Stomach smooth muscle (tissue), 2 donors: ENCODE measurements at regions not wholly inside any gene's neighbourhood (a gene's known extent, or its start where the extent isn't known, plus 50 kb on each side); places are given as distances from the start of the nearest gene placed in this dataset.

Experiments
- H3K27ac ChIP-seq: one replicate; pipeline ENCODE4 v1.7.0; 2013; ENCODE audit warnings: mild to moderate bottlenecking, low read length, inconsistent platforms
- H3K27me3 ChIP-seq, 2 donors: one replicate each; pipeline ENCODE4 v1.7.0; 2013; ENCODE audit warnings: low read length in 2 of 2; ENCODE audit not compliant: insufficient read depth in 2 of 2, control insufficient read depth in 1 of 2
- H3K36me3 ChIP-seq, 2 donors: one replicate each; pipeline ENCODE4 v1.7.0; 2013; ENCODE audit warnings: low read length in 2 of 2; ENCODE audit not compliant: control insufficient read depth in 2 of 2, insufficient read depth in 2 of 2
- H3K4me1 ChIP-seq: one replicate; pipeline ENCODE4 v1.7.0; 2013; ENCODE audit warnings: low read length; ENCODE audit not compliant: control insufficient read depth, insufficient read depth
- H3K4me3 ChIP-seq, 2 donors: one replicate each; pipeline ENCODE4 v1.7.0; 2013; ENCODE audit warnings: low read length in 2 of 2
- H3K9ac ChIP-seq, 2 donors: one replicate each; pipeline ENCODE4 v1.7.0; 2013; ENCODE audit warnings: low read length in 2 of 2, mild to moderate bottlenecking in 1 of 2
- H3K9me3 ChIP-seq, 2 donors: one replicate each; pipeline ENCODE4 v1.7.0; 2013; ENCODE audit warnings: low read length in 2 of 2; ENCODE audit not compliant: control insufficient read depth in 2 of 2
- donor health status: healthy.
- donor health status: Pancreatic carcinoma.

DNA sequence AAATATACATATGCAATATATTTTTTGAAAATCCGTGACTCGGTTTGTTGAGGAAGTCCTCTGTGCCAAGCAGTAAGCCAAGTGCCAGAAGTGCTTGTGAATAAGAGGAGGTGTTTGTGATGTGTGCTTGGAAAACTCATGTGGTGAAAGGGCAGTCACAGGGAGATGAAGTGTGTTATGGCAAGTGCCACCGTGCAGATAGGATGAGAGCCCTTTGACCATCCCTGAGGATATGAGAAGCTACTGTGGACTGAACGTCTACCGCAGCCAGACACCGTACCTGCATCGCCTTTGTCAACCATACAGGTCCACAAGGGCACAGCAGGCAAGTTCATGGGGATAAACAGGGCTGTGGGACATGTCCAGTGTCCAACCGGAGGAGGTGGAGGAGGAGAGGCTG is 288.9 kb upstream of the MYT1L start:
- Histone ChIP-seq H3K4me1 (no peaks in the 10 kb centered on the region), H3K36me3 (no peaks in the 10 kb centered on the region), H3K9ac (no peak overlapping the region)

DNA sequence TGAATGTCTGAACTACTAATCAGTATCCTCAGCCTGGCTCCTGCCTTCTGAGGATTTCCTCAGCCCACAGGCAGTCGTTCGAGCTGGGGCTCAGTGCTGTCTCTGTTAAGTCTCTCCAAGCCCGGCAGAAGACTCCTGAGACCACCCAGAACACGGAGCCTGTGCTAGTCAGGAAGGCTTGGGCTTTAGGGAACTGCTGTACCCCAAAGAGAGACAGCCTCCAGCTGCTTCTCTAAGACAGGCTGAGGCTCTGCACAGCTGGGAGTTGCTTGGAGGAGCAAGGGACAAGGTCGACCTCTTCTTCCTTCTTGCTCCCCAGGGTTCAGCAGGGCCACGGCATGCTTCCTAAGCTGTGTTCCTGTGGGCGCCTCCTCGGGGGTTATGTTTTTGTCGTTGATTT is 283.4 kb upstream of the MYT1L start:
- Histone ChIP-seq H3K36me3 (no peaks in the 10 kb centered on the region), H3K27ac (no peak overlapping the region), H3K9me3 (peaks cover 0 to 3% of the 10 kb centered on the region in 2 donors), H3K4me3 (no peak overlapping the region), H3K4me1 (no peaks in the 10 kb centered on the region), H3K9ac (no peak overlapping the region), H3K27me3 (no peaks in the 10 kb centered on the region)

More for the DNA sequence above, 288.9 kb upstream of the MYT1L start:
- peaks cover 0 to 3% of the 10 kb centered on the region in 2 donors for H3K9me3 ChIP-seq
- no peak overlapping the region for H3K27ac ChIP-seq
- no peak overlapping the region for H3K4me3 ChIP-seq
- H3K27me3 ChIP-seq, result peaks cover 0 to 7% of the 10 kb centered on the region in 2 donors

DNA sequence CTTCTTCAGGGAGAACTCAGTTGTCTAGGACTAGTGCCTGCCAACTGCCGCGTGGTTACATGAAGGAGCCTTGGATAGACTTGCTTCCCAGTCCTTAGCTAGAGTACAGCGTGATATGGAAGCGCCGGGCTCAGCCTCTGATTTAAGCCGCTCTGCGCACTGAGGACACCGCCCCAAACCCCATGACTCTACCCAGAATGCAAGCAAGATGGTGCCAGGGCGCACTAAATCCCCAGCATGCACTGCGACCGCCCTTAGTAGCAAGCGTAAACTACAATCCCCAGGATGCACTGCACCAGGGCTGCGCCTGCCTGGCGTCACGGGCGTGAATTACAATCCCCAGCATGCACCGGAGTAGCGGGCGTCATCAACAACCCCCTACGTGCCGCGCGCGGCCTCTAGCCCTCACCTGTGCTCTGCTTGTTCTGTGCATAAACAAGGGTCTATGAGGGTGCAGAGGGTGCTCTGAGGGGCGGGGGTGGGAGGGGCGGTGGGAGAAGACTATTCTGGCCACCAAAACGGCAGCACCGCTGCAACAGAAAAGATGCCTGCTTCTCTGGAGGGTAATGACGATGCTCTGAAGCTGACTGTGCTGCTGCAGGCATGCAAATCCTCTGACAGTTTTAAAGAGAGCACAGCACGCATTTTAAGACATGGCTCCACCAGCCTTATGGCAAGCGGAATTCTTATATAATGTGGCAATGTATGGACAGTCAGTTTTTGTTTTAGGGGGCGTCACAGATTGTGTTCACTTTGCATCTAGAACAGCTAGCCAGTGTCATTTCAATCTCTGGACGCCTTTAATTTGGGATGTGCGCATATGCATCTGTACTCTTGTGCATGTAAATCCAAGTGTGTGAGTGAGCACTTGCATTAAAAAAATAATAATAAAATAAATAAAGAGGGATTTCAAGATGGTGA is 282.5 kb upstream of the MYT1L start:
- Histone ChIP-seq H3K4me1 (no peaks in the 10 kb centered on the region), H3K27me3 (no peaks in the 10 kb centered on the region), H3K9ac (peak overlapping the region in 1 of 2 donors; percentile 55), H3K27ac (peak overlapping the region; percentile 53), H3K4me3 (peak overlapping the region; percentile 57 to 79), H3K36me3 (no peaks in the 10 kb centered on the region), H3K9me3 (peaks cover 0 to 3% of the 10 kb centered on the region in 2 donors)

DNA sequence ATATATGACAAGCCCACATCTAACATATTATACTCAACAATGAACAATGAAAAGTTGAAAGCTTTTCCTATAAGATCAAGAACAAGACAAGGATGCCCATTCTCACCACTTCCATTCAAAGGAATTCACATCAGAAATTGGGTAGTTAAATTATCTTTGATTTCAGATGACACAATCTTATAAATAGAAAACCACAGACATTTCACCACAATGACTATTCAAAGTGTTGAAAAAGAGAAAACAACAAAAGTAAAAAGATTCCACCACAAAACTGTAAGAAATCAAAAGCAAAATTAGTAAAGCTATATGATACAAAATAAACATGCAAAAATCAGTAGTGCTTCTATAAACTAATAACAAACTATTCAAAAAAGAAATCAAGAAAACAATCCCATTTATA is 279.7 kb upstream of the MYT1L start:
- H3K4me3 ChIP-seq, result no peak overlapping the region
- no peaks in the 10 kb centered on the region for H3K4me1 ChIP-seq
- H3K9ac ChIP-seq, result no peak overlapping the region
- no peaks in the 10 kb centered on the region for H3K9me3 ChIP-seq
- no peaks in the 10 kb centered on the region for H3K36me3 ChIP-seq
- no peak overlapping the region for H3K27ac ChIP-seq
- peaks cover 0 to 2% of the 10 kb centered on the region in 2 donors for H3K27me3 ChIP-seq

DNA sequence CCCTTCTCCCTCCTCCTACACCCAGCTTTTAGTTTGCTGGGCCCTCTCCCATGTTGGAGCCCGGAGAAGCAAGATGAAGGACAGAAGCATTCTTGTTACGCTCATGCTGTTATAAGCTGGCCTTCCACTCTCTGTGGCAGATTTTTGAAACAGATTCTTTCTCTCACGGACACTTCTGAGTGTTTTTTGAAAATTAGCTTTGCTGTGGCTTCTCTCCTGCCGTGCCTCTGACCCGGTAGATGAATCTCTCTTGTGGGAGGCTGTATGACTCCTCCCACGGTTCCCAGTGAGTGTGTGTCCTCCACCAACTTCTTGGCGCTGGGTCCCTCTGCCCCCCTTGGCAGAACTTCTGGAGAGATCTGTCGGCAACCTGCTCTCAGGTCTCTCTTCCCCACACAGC is 269.3 kb upstream of the MYT1L start:
- no peak overlapping the region for H3K4me3 ChIP-seq

DNA sequence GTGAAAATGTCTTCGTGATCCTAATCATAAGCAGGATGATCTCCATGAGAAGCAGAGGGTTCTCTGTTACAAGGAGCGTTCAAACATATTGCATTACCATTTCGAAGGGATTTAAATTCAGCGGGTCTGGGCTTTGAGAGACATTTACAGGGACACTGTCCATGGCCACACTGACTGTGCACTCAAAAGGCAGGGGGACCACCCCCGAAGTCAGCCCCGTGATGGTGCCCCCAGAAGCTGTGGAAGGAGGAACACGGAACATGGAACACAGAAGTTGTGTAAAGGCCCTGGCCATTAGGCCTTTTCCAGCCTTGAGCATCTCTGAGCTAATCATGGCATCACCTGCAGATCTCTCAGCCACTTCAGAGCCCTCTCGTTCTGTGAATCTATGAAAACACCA is 268.4 kb upstream of the MYT1L start:
- Histone ChIP-seq H3K27ac (no peak overlapping the region), H3K4me1 (no peaks in the 10 kb centered on the region), H3K4me3 (no peak overlapping the region), H3K9me3 (no peaks in the 10 kb centered on the region), H3K9ac (no peak overlapping the region), H3K36me3 (no peaks in the 10 kb centered on the region), H3K27me3 (no peaks in the 10 kb centered on the region)

More for the DNA sequence above, 269.3 kb upstream of the MYT1L start:
- Histone ChIP-seq H3K36me3 (no peaks in the 10 kb centered on the region), H3K27ac (no peak overlapping the region), H3K9ac (no peak overlapping the region), H3K4me1 (no peaks in the 10 kb centered on the region), H3K9me3 (no peaks in the 10 kb centered on the region), H3K27me3 (peaks cover 0 to 4% of the 10 kb centered on the region in 2 donors)

DNA sequence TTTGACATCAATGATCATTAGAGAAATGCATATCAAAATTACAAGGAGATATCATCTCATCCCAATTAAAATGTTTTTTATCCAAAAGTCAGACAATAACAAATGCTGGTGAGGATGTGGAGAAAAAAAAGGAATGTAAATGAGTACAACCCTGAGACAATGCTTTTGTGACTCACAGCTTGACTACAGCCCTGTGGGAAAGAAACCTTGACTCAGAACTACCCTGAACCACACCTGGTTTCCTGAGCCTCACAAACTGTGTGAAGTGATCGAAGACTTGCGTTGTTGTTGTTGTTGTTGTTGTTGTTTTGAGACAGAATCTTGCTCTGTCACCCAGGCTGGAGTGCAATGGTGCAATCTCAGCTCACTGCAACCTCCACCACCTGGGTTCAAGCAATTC is 266.6 kb upstream of the MYT1L start:
- H3K27me3 ChIP-seq, result no peaks in the 10 kb centered on the region
- H3K9me3 ChIP-seq, result no peaks in the 10 kb centered on the region
- no peak overlapping the region for H3K27ac ChIP-seq
- no peaks in the 10 kb centered on the region for H3K4me1 ChIP-seq
- no peak overlapping the region for H3K4me3 ChIP-seq
- H3K9ac ChIP-seq, result no peak overlapping the region
- no peaks in the 10 kb centered on the region for H3K36me3 ChIP-seq

DNA sequence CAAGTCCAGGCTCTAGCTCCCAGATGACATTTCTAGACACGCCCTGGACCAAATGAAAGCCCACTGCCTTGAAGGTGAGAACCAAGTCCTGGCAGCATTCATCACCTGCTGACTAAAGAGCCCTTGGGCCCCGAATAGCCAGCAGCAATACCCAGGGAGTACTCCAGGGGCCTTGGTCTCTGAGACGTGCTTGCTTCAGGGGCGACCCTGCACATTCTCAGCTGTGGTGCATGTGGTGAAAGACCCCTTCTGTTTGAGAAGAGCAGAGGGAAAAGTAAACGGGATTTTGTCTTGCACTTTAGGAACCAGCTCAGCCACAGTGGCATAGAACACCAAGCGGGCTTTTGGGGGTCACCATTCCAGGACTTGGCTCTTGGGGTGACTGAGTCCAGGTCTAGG is 260.5 kb upstream of the MYT1L start:
- no peaks in the 10 kb centered on the region for H3K9me3 ChIP-seq
- no peak overlapping the region for H3K9ac ChIP-seq
- no peaks in the 10 kb centered on the region for H3K4me1 ChIP-seq
- H3K4me3 ChIP-seq, result no peak overlapping the region
- no peak overlapping the region for H3K27ac ChIP-seq
- H3K36me3 ChIP-seq, result no peaks in the 10 kb centered on the region
- no peaks in the 10 kb centered on the region for H3K27me3 ChIP-seq

DNA sequence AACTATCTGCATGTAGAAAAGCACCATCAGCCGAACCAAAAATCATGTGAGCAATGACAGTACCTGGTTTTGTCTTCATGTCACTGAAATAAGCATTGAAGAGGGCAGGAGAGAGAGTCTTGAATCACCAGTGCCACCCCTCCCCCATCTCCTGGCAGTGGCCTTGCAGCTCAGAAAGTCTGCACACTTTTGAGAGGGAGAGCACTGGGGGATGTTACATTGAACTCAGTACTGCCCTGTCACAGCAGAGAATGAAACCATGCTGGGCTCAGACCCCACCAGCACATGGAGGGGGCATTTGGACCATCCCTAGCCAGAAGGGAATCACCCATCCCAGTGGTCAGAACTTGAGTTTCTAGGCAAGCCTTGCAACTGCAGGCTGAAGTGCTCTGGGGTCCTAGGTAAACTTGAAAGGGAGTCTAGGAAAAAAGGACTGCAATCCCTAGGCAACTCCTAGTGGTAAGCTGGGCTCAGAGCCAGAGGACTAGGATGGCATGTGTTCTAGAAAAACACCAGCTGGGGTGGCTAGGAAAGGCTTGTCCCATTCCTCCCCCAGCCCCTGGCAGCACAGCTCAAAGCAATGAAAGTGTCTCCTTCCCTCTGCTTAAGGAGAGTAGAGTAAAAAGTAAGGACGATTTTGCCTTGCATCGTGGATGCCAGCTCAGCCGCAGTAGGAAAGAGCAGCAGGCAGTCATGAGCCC is 259.9 kb upstream of the MYT1L start:
- Histone ChIP-seq H3K27ac (no peak overlapping the region), H3K4me1 (no peaks in the 10 kb centered on the region), H3K4me3 (no peak overlapping the region), H3K27me3 (no peaks in the 10 kb centered on the region), H3K36me3 (no peaks in the 10 kb centered on the region), H3K9me3 (no peaks in the 10 kb centered on the region), H3K9ac (no peak overlapping the region)

DNA sequence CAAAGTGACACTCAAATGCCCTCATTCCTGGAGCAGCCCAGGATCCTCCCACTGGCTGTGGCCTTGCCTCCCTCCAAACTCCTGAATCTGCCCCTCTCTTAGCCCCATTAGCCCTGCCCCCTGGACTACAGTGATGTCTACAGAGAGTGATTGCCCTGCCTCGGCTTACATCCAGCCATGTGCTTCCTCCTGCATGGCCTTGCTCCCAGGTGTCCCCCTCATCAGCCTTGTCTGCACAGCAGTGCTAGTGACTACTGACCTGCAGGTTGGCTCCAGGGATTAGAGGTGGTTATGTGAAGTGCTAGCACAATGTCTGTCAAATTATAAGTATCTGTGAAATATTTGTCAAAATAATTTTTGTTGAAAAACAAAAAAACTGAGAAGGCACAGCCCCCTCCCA is 259.1 kb upstream of the MYT1L start:
- Histone ChIP-seq H3K27me3 (no peaks in the 10 kb centered on the region), H3K36me3 (no peaks in the 10 kb centered on the region), H3K9me3 (no peaks in the 10 kb centered on the region), H3K9ac (no peak overlapping the region), H3K4me3 (no peak overlapping the region), H3K27ac (no peak overlapping the region), H3K4me1 (no peaks in the 10 kb centered on the region)

DNA sequence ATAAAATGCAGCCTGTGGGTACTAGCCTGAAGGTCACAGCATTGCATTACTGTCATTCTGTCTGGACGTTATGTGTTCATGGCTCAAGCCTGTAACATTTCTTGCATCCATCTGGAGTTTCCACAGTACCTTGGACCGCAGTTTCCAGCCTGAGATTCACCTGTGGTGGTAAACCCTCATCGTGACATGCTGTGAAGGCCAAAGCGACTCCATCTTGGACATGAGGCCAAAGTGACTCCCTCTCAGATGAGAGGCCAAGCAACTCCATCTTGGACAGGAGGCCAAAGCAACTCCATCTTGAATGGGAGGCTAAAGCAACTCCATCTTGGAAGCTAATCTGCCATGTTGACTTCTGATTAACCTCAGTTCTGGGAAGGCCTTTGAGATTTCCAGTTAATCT is 257.7 kb upstream of the MYT1L start:
- no peak overlapping the region for H3K9ac ChIP-seq
- no peak overlapping the region for H3K4me3 ChIP-seq
- no peaks in the 10 kb centered on the region for H3K4me1 ChIP-seq
- no peaks in the 10 kb centered on the region for H3K36me3 ChIP-seq
- H3K27me3 ChIP-seq, result no peaks in the 10 kb centered on the region
- H3K9me3 ChIP-seq, result no peaks in the 10 kb centered on the region
- no peak overlapping the region for H3K27ac ChIP-seq
